Astrocyte of the cerebellum (primary cell): ENCODE measurements at regions not wholly inside any gene's neighbourhood (a gene's known extent, or its start where the extent isn't known, plus 50 kb on each side); places are given as distances from the start of the nearest gene placed in this dataset.
"Not testable (repeated sequence)": the region's sequence is repeated elsewhere in the genome, so short reads cannot be mapped to it uniquely, and the experiment has no call there.

Experiments
- DNase-seq: peaks from one replicate; pipeline ENCODE4 v3.0.0-alpha.2; 2011; ENCODE audit warnings: low read depth
- H3K4me3 ChIP-seq: 2 replicates; pipeline ENCODE4 v1.5.1; 2011; ENCODE audit warnings: mild to moderate bottlenecking, low read depth, low read length, moderate library complexity
- in situ Hi-C: cut with HindIII; loops from 2 replicates; pipeline ENCODE4 v1.10.0; 2017; ENCODE audit warnings: low sequenced_read_pairs
- TF ChIP-seq, protein P1 (sequence below): IDR thresholded peaks from 2 replicates; pipeline ENCODE4 v1.5.1; 2012; ENCODE audit warnings: low read length, low read depth, moderate library complexity, mild to moderate bottlenecking; ENCODE audit errors: missing control alignments

DNA sequence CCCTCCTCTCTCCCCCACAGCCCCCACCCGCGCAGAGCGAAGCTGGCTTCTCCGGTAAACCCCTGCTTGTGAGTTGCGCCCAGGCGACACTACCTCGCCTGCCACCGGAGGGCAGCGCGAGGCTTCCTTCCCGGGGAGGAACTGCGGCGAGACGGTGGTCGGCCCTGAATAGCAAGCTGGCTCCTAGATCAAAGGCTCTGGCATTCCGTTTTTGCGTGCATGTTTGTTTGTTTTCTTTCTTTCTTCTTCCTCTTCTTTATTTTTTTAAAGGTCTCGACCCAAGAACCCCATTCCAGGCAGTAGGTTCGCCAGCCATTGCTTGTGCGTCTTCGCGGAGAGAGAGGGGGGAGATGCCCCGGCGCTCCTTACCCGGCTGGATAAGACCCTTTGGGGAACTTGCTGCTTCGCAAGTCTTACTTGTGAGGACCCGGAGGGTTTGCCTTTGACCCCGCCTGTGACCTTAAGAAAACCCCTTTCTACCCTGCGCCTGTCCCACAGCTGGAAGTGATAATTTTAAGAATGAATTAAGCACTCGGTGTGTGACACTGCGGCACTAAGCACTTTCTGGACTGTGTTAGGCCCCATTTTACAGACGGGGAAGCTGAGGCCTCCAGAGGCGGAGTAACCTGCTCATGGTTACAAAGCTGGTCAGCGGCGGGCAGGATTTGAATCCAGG is 92.7 kb upstream of the SIRPA start:
- DNase-seq: peak; percentile 27
- H3K4me3 ChIP-seq: peak overlapping the region; percentile 45
- TF ChIP-seq, protein P1, sequence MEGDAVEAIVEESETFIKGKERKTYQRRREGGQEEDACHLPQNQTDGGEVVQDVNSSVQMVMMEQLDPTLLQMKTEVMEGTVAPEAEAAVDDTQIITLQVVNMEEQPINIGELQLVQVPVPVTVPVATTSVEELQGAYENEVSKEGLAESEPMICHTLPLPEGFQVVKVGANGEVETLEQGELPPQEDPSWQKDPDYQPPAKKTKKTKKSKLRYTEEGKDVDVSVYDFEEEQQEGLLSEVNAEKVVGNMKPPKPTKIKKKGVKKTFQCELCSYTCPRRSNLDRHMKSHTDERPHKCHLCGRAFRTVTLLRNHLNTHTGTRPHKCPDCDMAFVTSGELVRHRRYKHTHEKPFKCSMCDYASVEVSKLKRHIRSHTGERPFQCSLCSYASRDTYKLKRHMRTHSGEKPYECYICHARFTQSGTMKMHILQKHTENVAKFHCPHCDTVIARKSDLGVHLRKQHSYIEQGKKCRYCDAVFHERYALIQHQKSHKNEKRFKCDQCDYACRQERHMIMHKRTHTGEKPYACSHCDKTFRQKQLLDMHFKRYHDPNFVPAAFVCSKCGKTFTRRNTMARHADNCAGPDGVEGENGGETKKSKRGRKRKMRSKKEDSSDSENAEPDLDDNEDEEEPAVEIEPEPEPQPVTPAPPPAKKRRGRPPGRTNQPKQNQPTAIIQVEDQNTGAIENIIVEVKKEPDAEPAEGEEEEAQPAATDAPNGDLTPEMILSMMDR: peak; percentile 61
- in situ Hi-C loops: no loop called here

DNA sequence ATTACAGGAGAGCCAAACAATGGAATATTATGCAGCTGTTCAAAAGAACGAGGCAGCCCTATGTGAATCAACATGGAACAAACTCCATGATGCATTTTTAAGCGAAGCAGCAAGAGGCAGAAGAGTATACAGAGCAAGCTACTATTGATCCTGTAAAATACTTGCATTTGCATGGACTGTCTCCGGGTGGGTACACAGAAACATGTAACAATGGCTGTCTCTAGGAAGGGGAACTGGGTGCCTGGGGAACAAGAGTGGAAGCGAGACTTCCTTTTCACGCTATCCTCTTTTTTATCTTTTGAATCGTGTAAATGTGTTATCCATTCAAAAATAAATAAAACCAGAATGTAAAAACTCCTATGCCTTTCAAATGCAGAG is 93.3 kb upstream of the SIRPA start:
- peak overlapping the region; percentile 45 for H3K4me3 ChIP-seq
- in situ Hi-C loops: no loop called here
- DNase-seq: no peak
- TF ChIP-seq, protein P1: no peak

DNA sequence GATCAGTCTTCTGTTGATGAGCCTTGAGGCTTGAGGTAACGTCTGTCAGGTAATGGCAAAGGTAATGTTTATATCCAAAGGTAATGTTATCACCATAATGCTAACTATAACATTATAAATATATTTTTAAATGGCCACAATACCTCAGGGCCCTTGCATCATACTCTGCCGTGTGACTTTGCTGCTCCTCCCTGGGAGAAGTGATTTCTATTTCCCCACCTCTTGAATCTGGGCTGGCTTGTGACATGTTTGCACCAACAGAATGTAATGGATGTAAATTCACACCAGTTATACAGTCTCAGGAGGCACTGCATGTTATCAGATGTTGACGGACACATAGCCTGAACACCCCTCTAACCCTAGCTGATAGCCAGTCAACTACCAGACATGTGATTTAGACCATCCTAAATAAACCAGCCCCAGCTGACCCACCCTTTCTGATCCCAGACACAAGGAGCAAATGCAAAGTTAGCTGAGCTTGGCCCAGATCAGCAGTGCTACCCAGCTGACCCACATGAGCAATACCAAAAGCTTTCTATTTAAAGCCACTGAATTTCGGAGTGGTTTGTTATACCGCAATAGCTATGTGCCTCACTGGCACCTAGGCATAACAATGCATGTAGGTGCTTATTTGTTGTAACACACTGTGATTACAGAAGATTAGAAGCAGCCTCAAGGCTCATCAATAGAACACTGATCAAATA is 93.8 kb upstream of the SIRPA start:
- TF ChIP-seq, protein P1: no peak
- no peak for DNase-seq
- in situ Hi-C loops: no loop called here
- H3K4me3 ChIP-seq: no peak overlapping the region

DNA sequence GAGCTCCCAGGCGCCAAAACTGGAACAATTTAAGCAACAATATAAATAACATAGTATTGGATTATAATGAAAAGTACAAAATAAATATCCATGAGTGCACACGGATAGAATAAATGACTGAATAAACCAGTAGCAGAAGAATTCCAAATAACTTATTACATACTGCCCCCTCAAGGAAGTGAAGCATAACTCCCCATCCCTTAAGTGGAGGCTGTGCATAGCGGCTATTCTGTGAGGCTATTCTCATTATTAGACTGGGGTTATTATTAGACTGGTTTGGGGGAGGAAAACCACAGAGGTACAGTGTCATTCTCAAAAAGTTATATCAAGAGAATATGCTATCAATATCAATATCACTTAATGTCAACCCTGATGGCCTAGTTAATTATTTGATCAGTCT is 94.4 kb upstream of the SIRPA start:
- TF ChIP-seq, protein P1: peak; percentile 48
- DNase-seq: no peak
- no peak overlapping the region for H3K4me3 ChIP-seq
- in situ Hi-C loops: no loop called here

DNA sequence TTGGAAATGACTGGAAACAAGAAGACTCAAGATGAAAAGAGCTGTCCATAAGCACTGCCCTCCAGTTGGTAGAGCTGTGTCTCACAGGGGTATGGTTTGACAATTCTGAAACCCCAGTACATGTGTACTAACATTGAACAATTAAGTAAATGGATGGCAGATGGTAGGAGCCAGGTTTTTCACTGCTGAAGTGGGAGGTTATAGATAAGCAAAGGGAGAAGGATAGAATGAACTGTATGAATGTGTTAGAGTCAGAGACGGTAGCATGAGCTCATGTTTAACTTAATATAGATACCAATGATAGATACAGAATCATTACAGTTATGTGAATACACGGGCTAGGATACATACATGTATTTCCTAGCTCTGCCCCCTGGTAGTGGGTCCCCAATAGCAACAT is 95.0 kb upstream of the SIRPA start:
- in situ Hi-C loops: no loop called here
- TF ChIP-seq, protein P1: no peak
- H3K4me3 ChIP-seq: no peak overlapping the region
- no peak for DNase-seq

DNA sequence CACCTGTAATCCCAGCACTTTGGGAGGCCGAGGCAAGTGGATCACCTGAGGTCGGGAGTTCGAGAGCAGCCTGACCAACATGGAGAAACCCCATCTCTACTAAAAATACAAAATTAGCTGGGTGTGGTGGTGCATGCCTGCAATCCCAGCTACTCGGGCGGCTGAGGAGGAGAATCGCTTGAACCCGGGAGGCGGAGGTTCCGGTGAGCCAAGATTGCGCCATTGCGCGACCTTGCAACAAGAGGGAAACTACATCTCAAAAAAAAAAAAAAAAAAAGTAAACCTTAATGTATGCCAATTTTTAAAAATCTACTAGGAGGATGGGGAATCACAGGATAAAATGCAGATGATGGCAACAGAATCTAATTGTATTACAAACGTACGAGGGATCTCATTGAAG is 95.5 kb upstream of the SIRPA start:
- in situ Hi-C loops, DNase-seq, H3K4me3 ChIP-seq: not testable (repeated sequence)

DNA sequence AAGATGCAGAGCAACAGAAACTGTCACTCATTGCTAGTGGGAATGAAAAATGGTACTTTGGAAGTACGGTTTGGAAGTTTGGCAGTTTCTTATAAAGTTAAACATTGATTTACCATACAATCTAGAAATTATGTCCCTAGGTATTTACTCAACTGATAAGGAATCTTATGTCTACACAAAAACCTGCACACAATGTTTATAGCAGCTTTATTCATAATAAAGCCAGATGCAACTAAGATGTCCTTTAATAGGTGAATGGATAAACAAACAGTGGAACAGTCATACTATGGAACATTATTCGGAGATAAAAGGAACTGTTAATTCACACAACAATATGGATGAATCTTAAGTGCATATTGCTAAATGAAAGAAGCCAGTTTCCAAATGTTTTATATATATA is 96.2 kb upstream of the SIRPA start:
- H3K4me3 ChIP-seq: no peak overlapping the region
- no peak for DNase-seq
- in situ Hi-C loops: no loop called here
- TF ChIP-seq, protein P1: no peak
